OCI-LY1 (cell line): ENCODE measurements at regions not wholly inside any gene's neighbourhood (a gene's known extent, or its start where the extent isn't known, plus 50 kb on each side); places are given as distances from the start of the nearest gene placed in this dataset.

Experiments used
- H2AFZ ChIP-seq: fragments of 200-600 bp; sonication (generic), shearing (Covaris generic); 2 replicates; pipeline ENCODE4 v1.6.0; 2014; ENCODE audit warnings: antibody characterized with exemption, mild to moderate bottlenecking, low read length
- H3F3A ChIP-seq: fragments of 200-600 bp; sonication (generic), shearing (Covaris generic); 2 replicates; pipeline ENCODE4 v1.6.0; 2014; ENCODE audit warnings: mild to moderate bottlenecking, antibody characterized with exemption, low read length, moderate library complexity; ENCODE audit not compliant: insufficient read depth
- H3K27ac ChIP-seq: fragments of 200-600 bp; sonication (generic); 2 replicates; pipeline ENCODE4 v1.5.1; 2014; ENCODE audit warnings: low read length, mixed run types, mild to moderate bottlenecking, low read depth; ENCODE audit not compliant: poor library complexity, severe bottlenecking
- H3K27me3 ChIP-seq: fragments of 200-600 bp; sonication (generic); 2 replicates; pipeline ENCODE4 v1.6.0; 2014; ENCODE audit warnings: antibody characterized with exemption, mild to moderate bottlenecking, low read length, moderate library complexity; ENCODE audit not compliant: insufficient read depth
- H3K36me3 ChIP-seq: fragments of 200-600 bp; sonication (generic); 2 replicates; pipeline ENCODE4 v1.6.1; 2014; ENCODE audit warnings: mild to moderate bottlenecking, antibody characterized with exemption, low read length, moderate library complexity, mixed read lengths; ENCODE audit not compliant: insufficient read depth
- H3K4me1 ChIP-seq: fragments of 200-600 bp; sonication (generic); 2 replicates; pipeline ENCODE4 v1.5.1; 2014; ENCODE audit warnings: mild to moderate bottlenecking, low read length, moderate library complexity; ENCODE audit not compliant: insufficient read depth, severe bottlenecking
- H3K4me2 ChIP-seq: fragments of 200-600 bp; sonication (generic), shearing (Covaris generic); 2 replicates; pipeline ENCODE4 v1.6.1; 2014; ENCODE audit warnings: low read length
- H3K4me3 ChIP-seq: fragments of 200-600 bp; sonication (generic); 2 replicates; pipeline ENCODE4 v1.5.1; 2014; ENCODE audit warnings: low read length, low read depth, mild to moderate bottlenecking, mixed read lengths; ENCODE audit not compliant: poor library complexity, severe bottlenecking
- H3K79me2 ChIP-seq: fragments of 200-600 bp; shearing (Covaris generic); 2 replicates; pipeline ENCODE4 v1.6.1; 2016; ENCODE audit warnings: mixed run types, low read length, mixed read lengths; ENCODE audit not compliant: insufficient read depth
- H3K9ac ChIP-seq: fragments of 200-600 bp; sonication (generic), shearing (Covaris generic); 2 replicates; pipeline ENCODE4 v1.6.1; 2014; ENCODE audit warnings: mild to moderate bottlenecking, low read length, mixed read lengths
- H3K9me2 ChIP-seq: fragments of 200-600 bp; sonication (generic), shearing (Covaris generic); 2 replicates; pipeline ENCODE4 v1.6.1; 2014; ENCODE audit warnings: low read depth, mild to moderate bottlenecking, low read length, mixed read lengths
- H3K9me3 ChIP-seq: fragments of 200-600 bp; shearing (Covaris generic); 2 replicates; pipeline ENCODE4 v1.6.1; 2014; ENCODE audit warnings: low read length, mixed read lengths
- H4K20me1 ChIP-seq: fragments of 200-600 bp; sonication (generic), shearing (Covaris generic); 2 replicates; pipeline ENCODE4 v1.6.0; 2016; ENCODE audit warnings: mild to moderate bottlenecking, low read length; ENCODE audit not compliant: insufficient read depth
- EZH2 ChIP-seq: fragments of 200-600 bp; sonication (generic), shearing (Covaris generic); IDR thresholded peaks from 2 replicates; pipeline ENCODE4 v1.8.0; 2017; ENCODE audit warnings: borderline replicate concordance, mixed run types, mild to moderate bottlenecking, antibody characterized with exemption, low read length, moderate library complexity, mixed read lengths
- TF ChIP-seq, protein P1 (sequence below): fragments of 200-600 bp; sonication (generic), shearing (Covaris generic); IDR thresholded peaks from 2 replicates; pipeline ENCODE4 v1.5.1; 2017; ENCODE audit warnings: mild to moderate bottlenecking, antibody characterized with exemption, low read length, moderate library complexity, mixed read lengths

DNA sequence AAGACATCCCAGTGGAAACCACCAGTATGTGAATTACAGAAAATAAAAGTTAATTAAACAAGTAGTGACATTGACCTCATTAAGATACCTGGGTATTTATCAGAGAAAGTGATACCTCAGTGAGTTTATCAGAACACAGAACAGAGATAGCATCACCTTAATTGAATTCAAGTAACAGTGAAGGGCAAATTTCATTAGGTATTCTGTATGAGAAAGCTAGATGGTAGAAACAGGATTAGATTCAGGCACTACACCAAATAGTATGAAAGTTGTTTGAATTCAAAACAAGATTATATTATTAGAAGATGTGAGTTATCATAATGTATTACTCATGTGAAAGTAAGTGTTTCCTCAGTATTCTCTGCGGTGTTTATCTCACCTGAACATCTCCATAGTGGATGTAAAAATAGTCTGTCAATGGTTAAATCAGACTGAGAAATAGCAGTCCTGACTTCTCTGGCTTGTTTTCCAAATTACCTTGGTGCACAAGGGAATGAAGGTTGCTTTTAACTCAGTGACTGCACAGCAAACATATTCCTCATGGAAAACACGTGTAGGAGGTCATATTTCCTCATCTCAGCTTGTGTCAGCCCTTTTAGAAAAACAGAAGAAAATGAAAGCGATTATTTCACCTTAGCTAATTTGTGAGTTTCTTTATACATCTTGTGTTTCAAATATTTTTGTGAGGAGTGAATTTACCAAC, 79.9 kb upstream of the PCDH18 start:
- Histone ChIP-seq H3K36me3 (no peaks in the 10 kb centered on the region), H3K79me2 (no peaks in the 10 kb centered on the region), H2AFZ (no peak overlapping the region), H3K4me1 (no peaks in the 10 kb centered on the region), H3K4me2 (no peak overlapping the region), H3K27me3 (no peaks in the 10 kb centered on the region), H3K4me3 (no peak overlapping the region), H3K9ac (no peak overlapping the region), H3F3A (no peaks in the 10 kb centered on the region), H3K9me3 (no peaks in the 10 kb centered on the region), H3K27ac (no peak overlapping the region), H3K9me2 (no peaks in the 10 kb centered on the region), H4K20me1 (no peaks in the 10 kb centered on the region)
- TF ChIP-seq, protein P1, sequence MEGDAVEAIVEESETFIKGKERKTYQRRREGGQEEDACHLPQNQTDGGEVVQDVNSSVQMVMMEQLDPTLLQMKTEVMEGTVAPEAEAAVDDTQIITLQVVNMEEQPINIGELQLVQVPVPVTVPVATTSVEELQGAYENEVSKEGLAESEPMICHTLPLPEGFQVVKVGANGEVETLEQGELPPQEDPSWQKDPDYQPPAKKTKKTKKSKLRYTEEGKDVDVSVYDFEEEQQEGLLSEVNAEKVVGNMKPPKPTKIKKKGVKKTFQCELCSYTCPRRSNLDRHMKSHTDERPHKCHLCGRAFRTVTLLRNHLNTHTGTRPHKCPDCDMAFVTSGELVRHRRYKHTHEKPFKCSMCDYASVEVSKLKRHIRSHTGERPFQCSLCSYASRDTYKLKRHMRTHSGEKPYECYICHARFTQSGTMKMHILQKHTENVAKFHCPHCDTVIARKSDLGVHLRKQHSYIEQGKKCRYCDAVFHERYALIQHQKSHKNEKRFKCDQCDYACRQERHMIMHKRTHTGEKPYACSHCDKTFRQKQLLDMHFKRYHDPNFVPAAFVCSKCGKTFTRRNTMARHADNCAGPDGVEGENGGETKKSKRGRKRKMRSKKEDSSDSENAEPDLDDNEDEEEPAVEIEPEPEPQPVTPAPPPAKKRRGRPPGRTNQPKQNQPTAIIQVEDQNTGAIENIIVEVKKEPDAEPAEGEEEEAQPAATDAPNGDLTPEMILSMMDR, result no peak
- no peak for TF ChIP-seq EZH2

GRCh38 chr4:137610960-137611359, 78.7 kb upstream of the PCDH18 start:
- no peak for TF ChIP-seq EZH2
- TF ChIP-seq, protein P1, result peak; percentile 38

DNA sequence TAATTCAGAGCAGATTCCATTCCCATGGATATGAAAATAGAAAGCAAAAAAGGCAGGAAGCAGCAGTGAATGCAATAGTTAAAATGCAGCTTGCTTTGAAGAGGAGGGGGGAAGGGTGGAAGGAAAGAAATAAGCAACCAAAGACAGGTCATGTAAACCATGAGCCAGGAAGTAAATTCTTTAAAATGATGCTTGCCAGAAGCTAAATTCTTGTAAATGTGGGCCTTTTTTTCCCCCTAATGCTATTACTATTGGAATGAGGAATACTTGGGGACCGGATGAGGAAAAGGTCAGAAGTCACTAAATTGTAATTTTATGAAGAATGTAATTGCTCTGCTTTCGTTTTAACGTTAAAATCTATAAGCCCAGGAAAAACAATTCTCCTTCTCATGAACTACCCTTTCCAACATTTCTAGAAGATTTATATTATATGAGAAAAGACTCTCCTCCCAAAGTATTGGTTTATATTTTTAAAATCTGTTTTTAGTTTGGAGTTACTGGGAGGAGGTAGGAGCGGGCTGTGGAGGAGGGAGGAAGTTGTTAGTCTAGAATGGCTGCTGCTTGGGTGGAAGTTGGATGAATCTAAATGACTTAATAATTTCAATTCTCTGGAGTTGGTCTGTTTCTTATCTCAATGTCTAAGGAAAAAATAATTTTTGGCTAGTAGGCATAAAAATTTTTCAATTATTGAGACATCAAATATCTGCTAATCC, 77.6 kb upstream of the PCDH18 start:
- Histone ChIP-seq H4K20me1 (no peaks in the 10 kb centered on the region), H3K4me1 (no peaks in the 10 kb centered on the region), H3K9me3 (no peaks in the 10 kb centered on the region), H3K36me3 (no peaks in the 10 kb centered on the region), H3K79me2 (no peaks in the 10 kb centered on the region), H3K9me2 (no peaks in the 10 kb centered on the region), H3K27me3 (no peaks in the 10 kb centered on the region), H3K9ac (no peak overlapping the region), H3F3A (no peaks in the 10 kb centered on the region), H3K4me3 (no peak overlapping the region), H2AFZ (no peak overlapping the region), H3K27ac (no peak overlapping the region), H3K4me2 (no peak overlapping the region)
- TF ChIP-seq EZH2, result no peak
- TF ChIP-seq, protein P1, result no peak

More at GRCh38 chr4:137610960-137611359, 78.7 kb upstream of the PCDH18 start:
- H3K4me1 ChIP-seq, result no peaks in the 10 kb centered on the region
- H3K27me3 ChIP-seq, result no peaks in the 10 kb centered on the region
- H3K9me2 ChIP-seq, result no peaks in the 10 kb centered on the region
- no peaks in the 10 kb centered on the region for H3F3A ChIP-seq
- no peak overlapping the region for H3K4me3 ChIP-seq
- no peak overlapping the region for H3K27ac ChIP-seq
- H3K9me3 ChIP-seq, result no peaks in the 10 kb centered on the region
- no peak overlapping the region for H2AFZ ChIP-seq
- no peaks in the 10 kb centered on the region for H3K36me3 ChIP-seq
- H3K9ac ChIP-seq, result no peak overlapping the region
- H3K4me2 ChIP-seq, result no peak overlapping the region
- no peaks in the 10 kb centered on the region for H4K20me1 ChIP-seq
- H3K79me2 ChIP-seq, result no peaks in the 10 kb centered on the region
